GM18520 (cell line): ENCODE measurements at regions not wholly inside any gene's neighbourhood (a gene's known extent, or its start where the extent isn't known, plus 50 kb on each side); places are given as distances from the start of the nearest gene placed in this dataset.
A peak's percentile ranks its signal among the peaks of the same experiment; 100 is the strongest.

Experiments
- ATAC-seq: cut with Tn5 transposase; IDR thresholded peaks from one replicate; pipeline ENCODE4 v1.9.1; 2021; ENCODE audit not compliant: unreplicated experiment

DNA sequence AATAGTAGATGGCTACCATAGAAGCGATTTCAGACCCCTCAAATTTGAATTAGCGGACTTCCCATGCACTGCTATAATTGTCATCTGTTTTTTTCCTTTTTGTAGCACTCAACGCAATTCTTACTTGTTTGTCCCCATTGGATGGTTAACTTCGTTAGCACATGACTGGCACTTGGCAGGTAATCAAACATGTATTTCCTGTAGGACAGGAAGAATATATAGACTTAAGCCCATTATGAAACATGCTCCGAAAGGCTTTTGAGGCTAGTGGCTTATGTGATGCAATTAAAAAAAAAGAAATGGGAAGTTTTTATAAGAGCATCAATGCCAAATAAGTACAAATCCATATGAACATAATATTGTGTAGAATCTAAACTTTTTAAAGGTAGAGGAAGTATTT lies 301.2 kb downstream of the PSAT1 start:
- ATAC-seq: no peak

DNA sequence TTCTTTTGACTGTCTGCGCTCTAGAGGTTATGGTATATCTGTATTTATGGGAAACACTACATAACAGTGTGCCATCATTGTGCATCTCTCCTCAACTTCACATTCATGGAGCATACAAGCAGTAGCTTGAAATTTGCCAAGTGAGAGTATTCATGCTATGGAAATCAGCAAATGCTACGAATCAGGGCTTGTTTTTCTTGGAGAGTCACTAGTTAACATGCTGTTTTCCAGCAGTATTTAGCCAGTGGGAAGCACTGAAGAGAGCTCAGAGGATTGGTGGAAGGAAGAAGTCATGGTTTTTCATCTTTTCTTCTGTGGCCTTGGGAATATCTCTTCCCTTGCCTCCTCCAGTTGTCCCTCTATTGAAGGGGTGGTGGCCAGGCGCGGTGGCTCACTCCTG lies 303.0 kb downstream of the PSAT1 start:
- ATAC-seq: no peak

DNA sequence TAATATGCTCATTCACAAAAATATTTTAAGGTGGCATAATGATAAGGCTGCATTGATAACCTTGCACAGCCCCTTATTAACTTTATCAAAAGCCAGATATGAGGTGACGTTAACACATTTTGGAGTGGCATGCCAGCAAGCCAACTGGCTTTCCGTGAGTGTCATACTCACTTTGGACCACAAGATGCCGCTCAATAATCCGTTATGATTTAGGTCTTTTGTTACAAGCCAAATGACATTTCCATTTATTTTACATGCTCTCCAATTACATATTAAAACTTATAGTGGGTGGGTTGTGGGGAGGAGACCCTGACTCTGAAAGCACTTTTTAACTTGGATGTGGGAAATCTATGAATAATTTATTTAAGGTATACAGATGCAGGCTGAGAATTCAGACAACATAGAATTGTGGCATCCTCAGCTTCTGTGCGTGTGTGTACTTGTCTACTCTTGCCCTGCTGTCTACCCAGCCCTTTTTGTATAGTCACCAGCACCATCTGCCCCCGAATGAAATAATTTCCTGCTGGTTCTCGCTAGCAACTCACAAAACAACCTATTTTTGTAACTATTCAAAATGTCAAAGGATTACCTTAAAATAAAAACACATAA lies 305.1 kb downstream of the PSAT1 start:
- peak; percentile 65 for ATAC-seq

DNA sequence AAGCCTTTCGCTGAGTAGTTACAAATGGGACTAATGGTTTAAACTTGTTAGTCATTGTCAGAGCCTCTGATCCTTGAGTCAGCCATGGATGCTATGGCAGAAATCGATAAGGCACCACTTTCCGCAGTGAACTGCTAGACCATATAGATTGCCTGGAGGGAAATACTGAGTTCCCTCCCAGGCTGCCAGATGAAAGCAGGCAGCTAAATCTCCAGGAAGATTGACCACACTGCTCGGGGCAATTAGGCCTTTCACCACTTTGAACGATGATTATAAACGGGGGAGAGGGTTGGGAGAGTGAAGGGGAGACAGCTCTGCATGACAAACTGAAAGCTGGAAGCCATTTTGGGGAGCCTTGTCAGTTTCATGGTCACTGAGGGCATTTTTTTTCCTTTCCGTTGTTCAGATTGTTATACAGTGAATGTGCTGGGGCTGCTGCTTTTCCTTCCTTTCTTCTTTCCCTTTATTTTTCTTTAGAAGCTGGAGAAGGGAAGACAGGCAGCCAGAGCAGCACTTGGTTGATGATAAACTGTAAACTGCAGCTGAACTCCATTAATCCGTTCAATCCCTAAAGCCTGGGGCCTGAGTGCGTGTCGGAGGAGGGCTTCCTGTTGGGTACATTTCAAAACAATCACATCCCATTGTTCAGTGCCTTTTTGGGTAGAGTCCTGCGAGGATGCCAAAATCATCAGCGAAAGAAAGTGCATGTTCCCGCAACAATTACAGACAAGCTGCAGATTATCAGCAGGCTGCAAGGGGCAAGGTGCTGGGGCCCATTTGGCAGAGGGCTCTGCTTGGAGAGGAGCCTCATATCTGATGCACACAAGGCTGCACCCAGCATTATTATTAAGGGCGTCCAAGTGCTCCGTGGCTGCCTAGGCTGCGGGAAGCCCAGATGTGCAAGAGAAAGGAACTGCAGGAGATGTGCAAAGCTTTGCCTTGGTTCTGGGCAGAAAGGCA lies 308.4 kb downstream of the PSAT1 start:
- no peak for ATAC-seq

DNA sequence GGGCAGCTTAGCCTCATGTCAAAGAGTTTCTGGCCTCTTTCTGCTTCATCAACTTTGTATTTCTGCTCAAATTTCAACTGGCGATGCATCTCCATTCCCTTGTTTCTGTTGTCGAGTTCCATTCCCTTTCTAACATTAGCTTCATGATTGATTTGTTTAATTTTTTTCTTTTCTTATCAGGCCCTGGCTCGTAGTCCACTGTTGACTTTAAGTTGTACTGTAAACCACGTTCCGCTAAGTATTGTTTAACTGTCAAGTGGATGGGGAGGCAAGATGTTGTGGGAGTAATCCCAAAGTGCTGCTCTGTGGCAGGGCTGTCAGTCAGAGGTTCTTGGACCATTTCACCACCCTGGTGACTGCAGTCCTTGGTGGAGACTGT lies 309.1 kb downstream of the PSAT1 start:
- no peak for ATAC-seq

DNA sequence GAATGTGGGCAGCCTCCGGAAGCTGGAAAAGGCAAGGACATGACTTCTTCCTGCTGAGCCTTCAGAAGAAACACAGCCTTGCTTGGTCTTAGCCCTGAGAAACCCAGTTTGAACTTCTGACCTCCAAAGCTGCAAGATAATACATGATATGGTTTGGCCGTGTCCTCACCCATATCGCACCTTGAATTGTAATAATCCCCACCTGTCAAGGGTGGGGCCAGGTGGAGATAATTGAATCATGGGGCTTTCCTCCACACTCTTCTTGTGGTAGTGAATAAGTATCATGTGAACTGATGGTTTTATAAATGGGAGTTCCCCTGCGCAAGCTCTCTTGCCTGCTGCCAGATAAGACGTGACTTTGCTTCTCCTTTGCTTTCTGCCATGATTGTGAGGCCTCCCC lies 310.9 kb downstream of the PSAT1 start:
- ATAC-seq: no peak

DNA sequence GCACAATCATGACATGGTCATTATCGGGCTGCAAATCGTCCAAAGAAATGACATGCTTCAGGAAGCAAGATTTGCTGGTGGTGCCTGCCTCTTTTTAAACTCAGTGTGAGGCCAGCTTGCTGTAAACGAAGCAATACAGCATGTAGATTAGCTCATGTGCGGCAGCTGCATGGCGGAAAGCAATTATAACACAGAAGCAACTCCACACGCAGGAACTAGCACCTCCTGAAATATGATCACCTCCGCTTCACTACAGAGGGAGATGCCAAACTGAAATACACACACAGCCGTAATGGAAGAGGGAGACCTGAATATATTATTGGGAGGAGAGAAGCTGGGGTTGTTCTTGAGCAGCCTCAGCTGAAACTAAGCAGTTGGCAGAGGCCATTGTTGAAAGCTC lies 312.5 kb downstream of the PSAT1 start:
- no peak for ATAC-seq

DNA sequence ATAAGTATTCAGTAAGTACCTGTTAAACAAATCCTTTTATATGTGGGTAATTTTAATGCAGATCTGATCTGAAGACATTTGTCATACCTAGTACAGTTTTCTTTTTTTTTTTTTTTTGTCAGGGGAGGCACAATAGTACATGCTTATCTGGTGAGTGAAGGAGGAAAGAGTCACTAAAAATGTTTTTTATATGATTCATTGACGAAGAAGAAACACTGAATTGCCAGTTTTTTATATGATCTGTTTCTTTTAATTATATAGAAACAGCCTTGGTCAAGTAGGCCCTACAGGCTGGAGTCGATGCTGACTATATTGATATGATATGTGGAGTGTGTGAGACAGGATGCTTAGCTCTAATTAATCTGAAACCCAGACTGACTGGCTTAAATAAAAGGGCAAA lies 315.2 kb downstream of the PSAT1 start:
- no peak for ATAC-seq

DNA sequence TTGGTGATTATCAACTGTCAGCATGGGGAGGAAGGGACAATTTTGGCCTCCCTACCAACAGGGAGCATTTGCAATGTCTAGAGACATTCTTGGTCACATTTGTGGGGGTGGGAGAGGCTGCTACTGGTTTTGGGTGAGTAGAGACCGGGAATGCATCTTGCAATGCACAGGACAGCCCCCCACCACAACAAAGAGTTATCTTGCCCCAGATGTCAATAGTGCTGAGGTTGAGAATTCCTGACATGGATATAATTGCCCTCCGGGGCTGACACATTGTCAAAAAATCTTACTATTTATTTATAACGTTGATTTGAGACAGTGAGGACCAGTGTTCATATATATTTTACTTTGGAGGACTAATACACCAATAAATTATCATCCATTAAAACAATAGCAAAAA lies 316.1 kb downstream of the PSAT1 start:
- ATAC-seq: no peak

DNA sequence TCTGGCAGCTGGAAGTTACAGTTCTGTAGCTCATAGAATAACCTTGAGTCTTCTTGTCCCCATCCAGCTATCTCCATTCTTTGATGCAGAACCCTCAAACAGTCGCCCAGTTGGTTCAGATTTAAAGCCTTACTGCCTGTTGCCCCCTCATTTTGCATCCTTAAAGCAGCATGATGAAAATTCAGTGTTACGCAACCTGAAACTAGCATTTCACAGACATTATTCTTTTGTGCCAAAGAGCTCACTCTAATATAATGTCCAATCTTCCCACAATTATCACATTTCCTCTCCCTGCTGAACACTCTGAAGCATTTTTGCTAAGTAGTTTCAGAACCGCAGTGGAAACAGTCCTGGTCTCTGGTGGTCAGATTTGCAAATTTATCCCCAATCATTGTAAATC lies 318.0 kb downstream of the PSAT1 start:
- no peak for ATAC-seq

DNA sequence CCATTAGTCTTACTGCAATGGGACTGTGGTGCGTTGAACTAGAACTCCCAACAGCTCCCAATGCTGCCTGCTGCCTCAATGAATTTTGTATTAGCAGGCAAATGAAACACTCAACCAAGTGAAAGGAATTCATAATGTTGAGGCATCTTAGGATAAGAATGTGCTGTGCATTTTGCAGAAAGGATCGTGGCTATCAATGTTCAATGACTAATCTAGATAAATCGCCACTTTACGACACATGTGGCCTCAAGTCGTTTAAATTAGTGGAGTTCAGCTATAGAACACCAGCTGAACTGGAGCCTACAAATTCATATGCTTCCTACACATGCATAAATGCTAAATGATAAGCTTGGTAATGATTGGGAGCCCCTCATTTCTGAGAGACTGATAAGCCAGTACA lies 318.4 kb downstream of the PSAT1 start:
- no peak for ATAC-seq

DNA sequence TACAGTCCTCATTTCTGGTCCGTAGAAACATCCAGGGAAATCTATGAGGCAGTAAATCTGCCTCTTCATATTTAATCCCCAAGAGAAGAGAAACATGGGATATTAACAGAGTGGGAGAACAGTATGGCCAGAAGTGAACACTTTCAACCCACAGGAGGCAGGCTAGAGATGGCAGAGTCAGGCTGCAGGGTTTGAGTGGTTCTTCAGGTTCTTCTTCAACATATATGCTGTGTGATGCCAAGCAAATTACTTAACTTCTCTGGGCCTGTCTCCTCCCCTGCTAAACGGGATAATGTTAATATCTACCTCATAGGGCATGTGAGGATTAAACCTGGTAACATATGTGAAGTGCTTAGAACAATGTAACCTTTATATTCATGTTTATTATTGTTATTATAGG lies 321.8 kb downstream of the PSAT1 start:
- ATAC-seq: no peak

DNA sequence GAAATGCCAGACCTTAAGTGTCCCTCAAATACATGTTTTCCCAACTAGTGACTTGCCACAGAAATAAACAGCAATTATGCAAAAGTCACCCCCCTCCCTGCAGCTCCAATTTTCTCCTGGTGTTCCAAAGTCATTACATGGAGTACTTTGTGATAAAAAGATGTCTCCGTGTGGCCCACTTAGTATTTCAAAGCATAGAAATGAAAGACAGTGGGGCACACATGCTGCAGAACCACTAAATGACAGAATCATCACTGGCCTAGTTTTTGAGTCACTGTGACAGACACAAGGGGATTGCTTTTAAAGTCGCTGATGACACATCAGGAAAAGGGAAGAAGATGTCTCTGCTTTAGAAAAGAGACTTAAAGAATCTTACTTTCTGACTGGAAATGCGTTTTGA lies 323.4 kb downstream of the PSAT1 start:
- no peak for ATAC-seq

DNA sequence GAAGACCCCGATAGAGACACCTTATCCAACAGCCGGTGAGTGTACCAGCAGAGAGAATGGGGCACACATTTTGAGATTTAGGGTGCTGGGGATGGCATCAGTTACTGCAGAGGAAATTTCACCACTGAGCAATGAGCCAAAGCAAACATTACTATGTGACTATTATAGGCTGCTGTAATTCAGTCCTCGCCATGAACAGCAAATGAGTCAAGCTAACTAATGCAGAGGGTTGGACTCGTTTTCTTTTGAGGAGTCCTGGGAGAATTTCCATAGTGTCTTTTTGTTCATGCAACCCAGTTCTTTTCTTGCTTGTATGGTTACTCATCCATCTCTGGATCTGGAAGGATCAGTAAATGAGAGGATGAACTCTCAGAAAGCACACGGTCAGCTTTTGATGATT lies 323.8 kb downstream of the PSAT1 start:
- ATAC-seq: no peak

DNA sequence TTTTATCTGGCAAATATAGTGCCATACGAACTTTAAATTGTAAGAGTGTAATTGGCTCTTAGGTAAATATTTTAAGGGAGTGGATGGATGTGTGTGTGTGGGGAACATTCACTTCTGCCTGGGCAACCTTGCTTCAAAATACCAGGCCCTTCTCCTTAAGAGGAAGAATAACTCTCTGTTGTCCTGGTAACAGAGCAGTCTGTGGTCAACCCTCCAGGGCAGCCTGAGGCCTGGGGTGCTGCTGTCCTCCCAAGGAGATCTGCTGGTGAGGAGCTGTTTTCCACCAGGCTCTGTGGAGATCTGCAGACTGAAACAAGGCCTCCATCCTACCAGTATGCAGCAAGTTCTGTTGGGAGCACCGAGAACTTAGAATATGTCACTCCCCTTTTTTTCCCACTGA lies 325.2 kb downstream of the PSAT1 start:
- no peak for ATAC-seq

DNA sequence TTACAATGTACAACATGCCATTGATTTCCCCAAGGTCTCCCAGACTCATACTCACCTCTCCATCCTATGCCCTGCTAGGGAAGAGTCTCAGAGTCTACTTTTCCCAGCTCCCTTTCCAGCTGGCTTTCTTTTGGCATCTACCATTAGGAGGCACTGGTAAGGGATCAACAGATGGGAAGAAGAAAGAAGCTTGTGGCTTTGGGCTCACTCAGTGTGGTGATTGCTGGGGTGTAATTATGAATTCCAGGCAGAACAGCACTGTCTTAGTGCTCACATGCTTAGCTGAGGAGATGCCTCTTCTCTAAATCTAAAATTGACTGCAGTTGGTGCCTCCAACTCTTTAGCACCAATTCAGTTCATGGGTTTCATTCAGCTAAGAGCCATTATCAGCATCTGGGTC lies 330.0 kb downstream of the PSAT1 start:
- ATAC-seq: no peak

DNA sequence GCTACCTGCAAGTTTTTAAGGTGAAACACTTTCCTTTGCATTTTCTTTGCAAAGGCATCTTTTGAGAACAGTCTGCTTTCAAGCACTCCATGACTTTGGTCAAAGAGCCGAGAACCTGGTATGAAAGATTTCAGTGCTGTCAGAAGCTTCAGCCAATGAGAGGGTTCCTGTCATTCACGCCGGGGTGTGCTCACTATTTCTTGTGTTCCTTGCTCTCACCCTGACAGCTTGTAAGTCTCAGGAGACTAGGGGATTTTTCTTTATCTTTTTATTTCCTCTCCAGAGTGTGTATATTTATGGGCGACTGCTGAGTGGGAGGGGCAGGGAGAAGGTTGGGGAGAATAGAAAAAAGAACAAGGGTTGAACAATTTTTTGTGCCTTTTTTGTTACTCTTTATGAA lies 334.0 kb downstream of the PSAT1 start:
- no peak for ATAC-seq

DNA sequence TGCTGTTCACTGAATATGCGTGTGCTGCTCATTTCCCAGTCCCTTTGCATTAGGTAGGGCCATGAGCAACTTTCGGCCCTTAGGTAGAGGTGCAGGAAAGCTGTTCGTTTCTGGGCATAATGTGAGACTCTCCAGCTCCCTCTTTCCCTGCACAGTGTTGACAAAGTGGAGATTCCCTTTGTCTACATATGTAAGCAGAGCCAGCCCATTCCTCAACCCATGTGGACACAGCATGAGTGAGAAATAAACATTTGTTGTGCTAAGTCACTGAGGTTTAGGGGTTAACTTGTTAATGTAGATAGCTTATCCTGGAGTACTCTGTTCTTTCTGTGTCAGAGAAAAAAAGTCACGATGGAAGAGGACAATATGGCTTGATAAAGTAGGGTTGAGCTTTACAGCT lies 343.8 kb downstream of the PSAT1 start:
- no peak for ATAC-seq

DNA sequence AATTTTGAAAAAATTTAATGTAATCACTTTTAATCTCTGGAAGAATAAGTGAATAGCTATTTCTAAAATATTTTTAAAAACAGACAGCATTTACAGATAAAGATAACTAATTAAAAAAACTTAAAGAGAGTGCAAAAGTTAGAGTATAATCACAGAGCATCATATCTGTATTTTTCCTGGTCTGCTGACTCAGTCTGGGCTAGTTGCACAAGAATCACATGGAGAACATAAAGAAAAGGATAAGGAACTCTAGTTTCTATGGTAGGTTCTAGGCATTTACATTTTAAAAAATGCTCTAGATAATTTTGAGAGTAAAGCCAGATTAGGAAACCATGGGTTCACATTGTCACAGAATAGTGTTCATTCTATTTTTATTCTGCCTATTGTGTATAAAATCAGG lies 347.4 kb downstream of the PSAT1 start:
- no peak for ATAC-seq

DNA sequence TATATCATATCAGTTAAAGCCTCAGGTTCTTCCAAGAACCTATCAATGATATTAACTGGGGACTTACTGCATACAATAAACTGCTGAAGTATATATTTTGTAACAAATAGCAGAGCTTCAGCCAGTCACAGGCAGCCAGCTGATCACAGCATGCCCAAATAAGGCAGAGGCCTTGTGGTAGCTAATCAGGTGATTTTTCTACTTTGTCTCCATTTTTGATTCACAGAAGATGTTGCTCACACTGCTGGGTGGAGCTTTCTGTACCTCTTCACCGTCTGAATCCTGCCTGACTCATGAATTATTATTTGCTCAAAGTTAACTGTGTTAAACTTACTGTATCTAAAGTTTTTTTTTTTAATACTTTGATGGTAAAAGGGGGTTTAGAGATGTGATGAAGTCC lies 357.4 kb downstream of the PSAT1 start:
- no peak for ATAC-seq

DNA sequence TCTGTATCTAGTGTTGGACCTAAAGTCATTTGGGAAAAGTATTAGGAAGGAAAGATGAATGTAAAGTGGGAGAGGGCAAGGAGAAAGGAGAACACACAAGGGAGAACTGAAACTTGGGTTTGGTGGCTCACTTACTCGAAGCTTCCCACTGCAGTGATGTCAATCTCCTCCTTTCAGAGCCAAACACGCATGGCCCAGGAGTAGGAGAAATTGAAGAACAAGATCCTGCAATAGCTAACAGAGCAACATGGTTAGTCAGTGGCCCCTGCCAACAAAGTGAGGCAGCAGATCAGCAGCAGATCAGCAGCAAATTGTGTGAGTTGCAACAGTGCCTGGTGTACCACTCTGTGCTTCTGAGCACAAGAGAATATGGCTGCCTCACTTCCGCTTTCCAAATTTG lies 366.4 kb downstream of the PSAT1 start:
- ATAC-seq: no peak

DNA sequence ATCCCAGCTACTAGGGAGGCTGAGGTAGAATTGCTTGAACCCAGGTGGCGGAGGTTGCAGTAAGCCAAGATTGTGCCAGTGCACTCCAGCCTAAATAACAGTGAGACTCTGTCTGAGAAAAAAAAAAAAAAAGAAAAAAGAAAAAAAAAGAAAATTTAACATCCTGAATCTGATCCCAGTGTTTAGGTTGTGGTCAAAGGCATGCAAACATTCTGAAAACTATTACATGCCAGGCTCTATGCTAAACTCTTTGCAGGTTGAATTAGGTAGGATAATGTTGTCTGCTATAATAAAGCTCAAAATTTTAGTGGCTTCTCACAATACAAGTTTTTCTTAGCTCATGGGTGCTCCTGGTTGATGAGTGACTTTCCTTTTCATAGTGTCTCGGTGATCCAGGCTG lies 367.4 kb downstream of the PSAT1 start:
- ATAC-seq: no peak
